Breast epithelium (tissue), 3 donors: ENCODE measurements at regions not wholly inside any gene's neighbourhood (a gene's known extent, or its start where the extent isn't known, plus 50 kb on each side); places are given as distances from the start of the nearest gene placed in this dataset.

Experiments
- POLR2A ChIP-seq: fragments of 450-650 bp; IDR thresholded peaks from one replicate; pipeline ENCODE4 v1.6.1; 2016; ENCODE audit warnings: antibody characterized with exemption, mild to moderate bottlenecking, moderate library complexity
- POLR2AphosphoS5 ChIP-seq, 3 donors: sonication (generic); formaldehyde crosslinking; IDR thresholded peaks; one replicate each; pipeline ENCODE4 v1.6.1; 2017; ENCODE audit warnings: antibody characterized with exemption in 3 of 3

- TF ChIP-seq POLR2A = no peak
- no peak for TF ChIP-seq POLR2AphosphoS5 (IDR thresholded peaks at IDR 0.05)
Observed at GRCh38 chr4:125594056-125594602, 279.4 kb downstream of the FAT4 start.
